RWPE2 (cell line): ENCODE measurements at regions not wholly inside any gene's neighbourhood (a gene's known extent, or its start where the extent isn't known, plus 50 kb on each side); places are given as distances from the start of the nearest gene placed in this dataset.
A peak's percentile ranks its signal among the peaks of the same experiment; 100 is the strongest.

Source experiments
- ATAC-seq: fragments of 200-7000 bp; cut with Tn5 transposase; 3 replicates; pipeline ENCODE4 v1.9.1; 2021; ENCODE audit warnings: low read depth
- DNase-seq: peaks from one replicate; pipeline ENCODE4 v3.0.0-alpha.2; 2020; ENCODE audit warnings: low spot score
- H3K27ac ChIP-seq: fragments of 450-650 bp; 2 replicates; pipeline ENCODE4 v1.5.1; 2017; ENCODE audit warnings: mild to moderate bottlenecking; ENCODE audit not compliant: poor library complexity, severe bottlenecking
- H3K27me3 ChIP-seq: fragments of 250-450 bp; sonication (Bioruptor Pico); 2 replicates; pipeline ENCODE4 v1.5.1; 2021; ENCODE audit warnings: mild to moderate bottlenecking, moderate library complexity; ENCODE audit not compliant: insufficient read depth, poor library complexity, severe bottlenecking
- H3K36me3 ChIP-seq: fragments of 250-450 bp; sonication (Bioruptor Pico); 2 replicates; pipeline ENCODE4 v1.5.1; 2020; ENCODE audit warnings: low read depth, mild to moderate bottlenecking, moderate library complexity
- H3K4me1 ChIP-seq: fragments of 250-450 bp; sonication (Bioruptor Pico); 2 replicates; pipeline ENCODE4 v1.5.1; 2021; ENCODE audit warnings: mild to moderate bottlenecking, moderate library complexity; ENCODE audit not compliant: insufficient read depth, poor library complexity, severe bottlenecking
- H3K4me3 ChIP-seq: fragments of 250-450 bp; sonication (Bioruptor Pico); 2 replicates; pipeline ENCODE4 v1.5.1; 2021; ENCODE audit warnings: mild to moderate bottlenecking, moderate library complexity; ENCODE audit not compliant: severe bottlenecking
- H3K9me3 ChIP-seq: fragments of 250-450 bp; sonication (Bioruptor Pico); 2 replicates; pipeline ENCODE4 v1.5.1; 2021; ENCODE audit warnings: mild to moderate bottlenecking, moderate library complexity; ENCODE audit not compliant: severe bottlenecking
- TF ChIP-seq, protein P1 (sequence below): fragments of 450-650 bp; IDR thresholded peaks from one replicate; pipeline ENCODE4 v1.5.1; 2017; ENCODE audit warnings: mild to moderate bottlenecking, moderate library complexity; ENCODE audit not compliant: poor library complexity, severe bottlenecking

DNA sequence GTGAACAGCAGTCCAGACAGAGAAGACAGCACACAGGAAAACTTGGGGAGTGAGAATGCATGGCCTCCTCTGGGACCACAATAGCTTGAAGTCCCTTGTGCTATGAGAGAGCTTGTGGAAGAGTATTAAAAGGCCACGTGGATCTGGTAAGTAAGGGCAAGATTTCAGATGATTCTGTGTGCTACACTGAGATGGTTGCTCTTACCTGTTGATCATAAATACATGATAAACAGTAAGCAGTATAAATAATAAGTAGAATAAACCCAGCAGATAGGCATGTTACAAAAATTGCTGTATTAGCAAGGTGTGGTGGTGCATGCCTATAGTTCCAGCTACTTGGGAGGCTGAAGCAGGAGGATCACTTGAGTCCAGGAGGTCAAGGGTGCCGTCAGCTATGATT lies 150.4 kb upstream of the ZC3H11B start:
- no peak for ATAC-seq

DNA sequence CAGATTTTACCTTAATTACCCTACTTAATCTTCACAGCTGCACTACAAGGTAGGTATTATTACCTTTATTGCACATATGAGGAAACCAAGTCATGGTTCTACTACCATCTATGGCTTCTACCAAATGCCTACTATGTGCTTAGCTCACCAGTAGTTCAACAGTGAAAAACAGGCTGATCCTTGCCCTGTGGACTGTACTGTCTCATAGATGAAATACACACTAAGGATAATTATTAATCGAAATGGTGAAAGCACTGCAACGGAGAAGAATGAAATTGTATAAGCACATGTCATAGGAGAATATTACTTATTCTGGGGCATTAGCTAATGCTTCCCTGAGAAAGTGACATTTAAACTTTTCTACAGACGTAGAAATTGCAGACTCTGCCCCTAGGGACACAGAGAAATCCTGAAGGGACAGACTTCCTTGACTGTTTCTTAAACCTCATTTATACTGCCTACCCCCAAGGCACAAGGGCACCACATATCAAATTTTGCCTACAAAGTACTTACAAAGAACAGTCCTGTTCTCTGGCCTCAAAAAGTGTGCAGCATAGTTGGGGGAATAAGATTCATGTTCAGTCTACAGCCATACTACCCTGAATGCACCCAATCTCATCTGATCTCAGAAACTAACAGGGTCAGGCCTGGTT lies 148.4 kb upstream of the ZC3H11B start:
- no peak overlapping the region for H3K4me3 ChIP-seq
- ATAC-seq (no peak), DNase-seq (no peak)
- no peaks in the 10 kb centered on the region for H3K36me3 ChIP-seq
- H3K27me3 ChIP-seq = no peaks in the 10 kb centered on the region
- TF ChIP-seq, protein P1, sequence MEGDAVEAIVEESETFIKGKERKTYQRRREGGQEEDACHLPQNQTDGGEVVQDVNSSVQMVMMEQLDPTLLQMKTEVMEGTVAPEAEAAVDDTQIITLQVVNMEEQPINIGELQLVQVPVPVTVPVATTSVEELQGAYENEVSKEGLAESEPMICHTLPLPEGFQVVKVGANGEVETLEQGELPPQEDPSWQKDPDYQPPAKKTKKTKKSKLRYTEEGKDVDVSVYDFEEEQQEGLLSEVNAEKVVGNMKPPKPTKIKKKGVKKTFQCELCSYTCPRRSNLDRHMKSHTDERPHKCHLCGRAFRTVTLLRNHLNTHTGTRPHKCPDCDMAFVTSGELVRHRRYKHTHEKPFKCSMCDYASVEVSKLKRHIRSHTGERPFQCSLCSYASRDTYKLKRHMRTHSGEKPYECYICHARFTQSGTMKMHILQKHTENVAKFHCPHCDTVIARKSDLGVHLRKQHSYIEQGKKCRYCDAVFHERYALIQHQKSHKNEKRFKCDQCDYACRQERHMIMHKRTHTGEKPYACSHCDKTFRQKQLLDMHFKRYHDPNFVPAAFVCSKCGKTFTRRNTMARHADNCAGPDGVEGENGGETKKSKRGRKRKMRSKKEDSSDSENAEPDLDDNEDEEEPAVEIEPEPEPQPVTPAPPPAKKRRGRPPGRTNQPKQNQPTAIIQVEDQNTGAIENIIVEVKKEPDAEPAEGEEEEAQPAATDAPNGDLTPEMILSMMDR = no peak
- no peaks in the 10 kb centered on the region for H3K9me3 ChIP-seq
- no peaks in the 10 kb centered on the region for H3K4me1 ChIP-seq
- H3K27ac ChIP-seq = no peak overlapping the region

More for the DNA sequence above, 150.4 kb upstream of the ZC3H11B start:
- H3K27ac ChIP-seq = no peak overlapping the region
- no peaks in the 10 kb centered on the region for H3K4me1 ChIP-seq
- H3K4me3 ChIP-seq = no peak overlapping the region
- H3K36me3 ChIP-seq = no peaks in the 10 kb centered on the region
- H3K9me3 ChIP-seq = no peaks in the 10 kb centered on the region
- TF ChIP-seq, protein P1 = no peak
- no peaks in the 10 kb centered on the region for H3K27me3 ChIP-seq
- DNase-seq = no peak

DNA sequence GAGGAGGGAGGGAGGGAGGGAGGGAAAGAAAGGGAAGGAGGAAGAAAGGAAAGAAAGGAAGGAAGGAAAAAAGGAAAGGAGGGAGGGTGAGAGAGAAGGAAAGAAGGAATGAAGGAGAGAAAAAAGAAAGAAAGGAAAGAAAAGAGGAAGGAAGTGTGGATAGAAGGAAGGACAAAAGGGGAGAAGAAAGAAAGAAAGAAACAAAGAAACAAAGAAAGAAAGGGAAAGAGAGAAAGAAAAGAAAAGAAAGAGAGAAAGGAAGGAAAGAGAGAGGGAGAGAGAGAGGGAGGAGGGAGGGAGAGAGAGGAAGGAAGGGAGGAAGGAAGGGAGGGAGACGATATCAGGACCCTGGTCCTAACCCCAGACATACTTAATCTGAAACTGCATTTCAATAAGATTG lies 146.2 kb upstream of the ZC3H11B start:
- Histone ChIP-seq H3K4me3 (no peak overlapping the region), H3K27me3 (no peaks in the 10 kb centered on the region), H3K27ac (no peak overlapping the region), H3K36me3 (no peaks in the 10 kb centered on the region), H3K4me1 (no peaks in the 10 kb centered on the region), H3K9me3 (no peaks in the 10 kb centered on the region)
- TF ChIP-seq, protein P1 = no peak
- ATAC-seq (no peak), DNase-seq (no peak)

DNA sequence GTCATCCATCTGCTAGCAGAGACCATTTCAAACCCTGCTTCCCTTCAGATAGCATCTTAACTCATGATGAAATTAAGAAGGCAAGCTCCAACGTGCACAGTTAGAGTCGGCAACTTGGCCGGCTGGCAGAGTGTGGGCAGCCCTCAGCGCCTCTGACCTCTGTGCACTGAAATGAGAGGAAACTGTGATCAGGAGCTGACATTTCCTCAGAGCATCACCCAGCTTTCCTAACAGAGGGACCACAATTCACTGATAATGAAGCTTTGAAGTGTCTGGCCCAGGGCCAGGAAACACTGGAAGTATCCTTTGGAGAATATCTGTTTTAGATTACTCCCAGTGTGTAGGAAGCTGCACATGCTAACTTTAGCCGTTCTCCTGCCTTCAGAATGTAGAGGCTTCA lies 145.0 kb upstream of the ZC3H11B start:
- no peaks in the 10 kb centered on the region for H3K4me1 ChIP-seq
- H3K36me3 ChIP-seq = no peaks in the 10 kb centered on the region
- H3K27ac ChIP-seq = no peak overlapping the region
- H3K9me3 ChIP-seq = no peaks in the 10 kb centered on the region
- TF ChIP-seq, protein P1 = no peak
- no peaks in the 10 kb centered on the region for H3K27me3 ChIP-seq
- ATAC-seq (peak; percentile 48; the same call in 1 of the 3 replicates), DNase-seq (no peak)
- no peak overlapping the region for H3K4me3 ChIP-seq

DNA sequence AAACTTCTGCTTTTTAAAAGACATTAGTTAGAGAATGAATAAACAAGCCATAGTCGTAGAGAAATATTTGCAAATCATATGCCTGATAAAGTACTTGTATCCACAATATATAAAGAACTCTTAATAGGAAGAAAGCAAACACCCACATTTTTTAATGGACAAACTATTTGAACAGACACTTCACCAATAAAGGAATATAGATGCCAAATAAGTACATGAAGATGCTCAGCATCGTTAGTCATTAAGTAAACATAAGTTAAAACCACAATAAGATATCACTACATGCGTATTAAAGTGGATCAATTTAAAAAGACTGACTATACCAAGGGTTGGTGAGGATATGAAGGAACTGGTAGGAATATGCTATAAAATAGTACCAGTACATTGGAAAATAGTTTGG lies 142.3 kb upstream of the ZC3H11B start:
- Histone ChIP-seq H3K27ac (no peak overlapping the region), H3K36me3 (no peaks in the 10 kb centered on the region), H3K27me3 (no peaks in the 10 kb centered on the region), H3K4me3 (no peak overlapping the region), H3K4me1 (no peaks in the 10 kb centered on the region), H3K9me3 (no peaks in the 10 kb centered on the region)
- DNase-seq (no peak), ATAC-seq (no peak)
- TF ChIP-seq, protein P1 = no peak
